Choroid plexus epithelial cell (primary cell): ENCODE measurements at regions not wholly inside any gene's neighbourhood (a gene's known extent, or its start where the extent isn't known, plus 50 kb on each side); places are given as distances from the start of the nearest gene placed in this dataset.
A peak's percentile ranks its signal among the peaks of the same experiment; 100 is the strongest.

Source experiments
- DNase-seq: peaks from one replicate; pipeline ENCODE4 v3.0.0-alpha.2; 2010; ENCODE audit warnings: low read depth
- H3K4me3 ChIP-seq: 2 replicates; pipeline ENCODE4 v1.5.1; 2011; ENCODE audit warnings: low read depth, mild to moderate bottlenecking, control low read depth, low read length, moderate library complexity
- CTCF ChIP-seq: conservative IDR thresholded peaks from 2 replicates; pipeline ENCODE4 v1.5.1; 2011; ENCODE audit warnings: low read depth, mild to moderate bottlenecking, control low read depth, inconsistent platforms, low read length, moderate library complexity

DNA sequence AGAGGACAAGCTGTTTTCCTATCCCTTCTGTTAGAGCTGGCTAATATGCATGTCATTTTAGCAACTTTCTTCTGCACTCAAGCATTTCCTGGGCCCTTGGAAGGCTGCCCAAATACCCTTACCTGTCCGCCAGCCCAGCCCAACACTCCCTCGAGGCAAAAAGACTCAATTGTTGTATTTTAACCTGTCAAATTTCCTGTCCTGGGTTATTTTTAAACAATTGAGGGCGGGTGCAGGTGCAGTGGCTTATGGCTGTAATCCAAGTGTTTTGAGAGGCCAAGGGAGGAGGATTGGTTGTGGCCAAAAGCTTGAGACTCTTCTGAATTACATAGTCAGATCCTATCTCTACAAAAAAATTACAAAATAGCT lies 125.0 kb upstream of the ARHGAP28 start:
- no peak overlapping the region for H3K4me3 ChIP-seq
- DNase-seq: no peak
- no peak for TF ChIP-seq CTCF

- TF ChIP-seq CTCF: no peak
- H3K4me3 ChIP-seq: no peak overlapping the region
- peak; percentile 38 for DNase-seq
These were observed 124.2 kb upstream of the ARHGAP28 start for GRCh38 chr18:6605115-6605869.

DNA sequence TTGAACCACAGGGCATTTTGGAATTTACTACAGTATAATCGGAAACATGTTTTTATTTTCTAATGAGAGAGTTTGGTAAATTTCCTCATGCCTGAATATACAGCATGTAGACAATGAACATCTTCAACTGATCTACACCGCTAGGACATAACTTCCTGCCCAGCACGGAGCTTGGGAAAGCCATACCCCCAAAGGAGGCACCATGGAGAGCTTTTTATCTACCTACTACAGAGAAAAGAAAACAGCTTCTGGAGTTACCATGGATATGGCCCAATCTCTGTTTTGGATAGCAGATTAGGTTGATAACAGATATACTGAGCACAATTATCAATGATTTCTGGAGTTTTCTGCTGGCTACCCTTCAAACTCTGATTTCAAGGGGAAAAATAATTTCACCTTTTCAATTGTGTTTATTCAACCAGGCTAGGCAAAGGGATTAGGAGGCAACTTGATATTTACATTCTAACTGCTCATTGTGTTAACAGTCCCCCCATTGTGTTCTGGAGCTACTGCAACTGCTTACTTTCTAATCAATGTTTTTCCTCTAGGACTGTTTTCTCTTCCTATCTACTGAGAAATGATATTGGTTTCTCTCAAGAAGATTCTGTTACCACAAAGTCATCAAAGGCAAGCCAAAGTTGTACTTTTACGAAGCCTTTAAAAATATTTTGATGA lies 123.0 kb upstream of the ARHGAP28 start:
- no peak overlapping the region for H3K4me3 ChIP-seq
- DNase-seq: no peak
- no peak for TF ChIP-seq CTCF

DNA sequence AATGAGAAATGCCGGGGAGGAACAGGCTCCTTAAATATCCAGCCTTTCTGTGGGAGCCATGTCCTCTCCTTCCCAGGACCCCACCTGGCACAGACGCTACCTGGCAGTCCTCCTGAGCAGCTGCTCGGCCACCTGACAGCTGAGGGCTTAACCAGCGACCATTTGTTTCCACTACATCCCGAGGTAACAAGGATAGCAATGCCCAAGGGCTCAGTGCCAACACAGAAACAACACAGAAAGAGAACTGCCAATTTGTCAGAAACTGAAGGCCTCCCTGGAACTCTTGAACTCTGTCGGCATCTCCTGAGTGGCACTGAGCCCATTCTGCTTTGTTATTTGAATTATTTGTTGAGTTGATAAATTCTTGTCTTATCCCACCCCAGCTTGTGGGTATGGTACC lies 122.2 kb upstream of the ARHGAP28 start:
- DNase-seq: no peak
- no peak for TF ChIP-seq CTCF

DNA sequence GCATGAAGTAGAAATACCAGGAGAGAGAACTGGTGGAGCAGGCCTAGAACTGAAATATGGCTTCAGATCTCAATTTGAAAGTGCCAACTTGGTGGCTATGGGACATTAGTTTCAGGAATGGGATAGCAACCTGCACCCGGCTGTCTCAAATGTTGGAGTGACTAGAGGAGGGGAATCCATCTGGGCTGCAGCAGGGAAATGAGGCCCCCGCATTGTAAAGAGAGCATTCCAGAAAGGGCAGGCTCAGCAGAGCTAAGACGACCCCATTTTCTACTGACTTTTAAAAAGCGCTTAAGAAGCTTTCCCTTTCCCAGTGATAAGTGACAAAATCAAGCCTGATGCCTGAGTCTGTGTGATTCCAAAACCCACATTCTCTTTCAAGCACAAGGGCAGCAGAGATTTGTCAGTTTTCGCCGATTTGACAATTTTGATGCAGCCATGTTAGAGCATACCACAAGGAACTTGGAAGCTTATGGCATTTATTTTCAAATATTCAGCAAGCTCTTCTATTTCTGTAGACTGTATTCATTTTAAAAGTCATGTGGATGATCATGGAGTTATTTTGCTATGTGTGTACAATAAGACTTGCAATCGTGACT lies 119.8 kb upstream of the ARHGAP28 start:
- no peak overlapping the region for H3K4me3 ChIP-seq
- no peak for DNase-seq
- no peak for TF ChIP-seq CTCF

More for the DNA sequence above, 122.2 kb upstream of the ARHGAP28 start:
- H3K4me3 ChIP-seq: no peak overlapping the region

DNA sequence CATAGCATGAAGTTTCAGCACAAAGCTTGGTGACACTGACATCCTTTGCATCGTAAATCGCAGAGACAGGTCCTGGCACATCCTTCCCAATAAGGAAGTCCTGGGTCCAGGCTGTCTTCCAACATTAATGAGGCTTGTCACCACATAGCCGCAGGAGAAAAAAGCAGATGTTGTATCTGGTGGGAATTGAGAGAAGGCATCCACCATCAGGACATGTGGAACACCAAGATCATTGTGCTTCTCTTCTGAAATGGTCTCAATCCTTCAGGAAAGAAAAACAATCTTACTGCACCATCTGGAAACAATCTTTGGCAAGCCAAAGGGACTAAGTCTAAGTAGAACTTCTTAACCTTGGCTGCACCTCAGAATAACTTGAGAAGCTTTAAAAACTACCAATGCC lies 119.0 kb upstream of the ARHGAP28 start:
- no peak overlapping the region for H3K4me3 ChIP-seq
- DNase-seq: no peak
- no peak for TF ChIP-seq CTCF
